Karpas-422 (cell line): ENCODE measurements at regions not wholly inside any gene's neighbourhood (a gene's known extent, or its start where the extent isn't known, plus 50 kb on each side); places are given as distances from the start of the nearest gene placed in this dataset.
"Not testable (repeated sequence)": the region's sequence is repeated elsewhere in the genome, so short reads cannot be mapped to it uniquely, and the experiment has no call there.

Experiments used
- DNase-seq: peaks from one replicate; pipeline ENCODE4 v3.0.0-alpha.2; 2015
- H2AFZ ChIP-seq: fragments of 200-600 bp; sonication (generic); 2 replicates; pipeline ENCODE4 v1.6.1; 2014; ENCODE audit warnings: antibody characterized with exemption, low read length, mixed read lengths
- H3K27ac ChIP-seq: fragments of 200-600 bp; sonication (generic); 2 replicates; pipeline ENCODE4 v1.5.1; 2014; ENCODE audit warnings: mild to moderate bottlenecking, low read length, moderate library complexity
- H3K27me3 ChIP-seq: fragments of 200-600 bp; sonication (generic); 2 replicates; pipeline ENCODE4 v1.6.1; 2014; ENCODE audit warnings: low read length, mixed read lengths
- H3K36me3 ChIP-seq: fragments of 200-600 bp; sonication (generic); 2 replicates; pipeline ENCODE4 v1.6.1; 2014; ENCODE audit warnings: low read length, mixed read lengths; ENCODE audit not compliant: insufficient read depth
- H3K4me1 ChIP-seq: fragments of 200-600 bp; sonication (generic); 2 replicates; pipeline ENCODE4 v1.6.1; 2014; ENCODE audit warnings: mild to moderate bottlenecking, low read length, mixed read lengths
- H3K4me2 ChIP-seq: fragments of 200-600 bp; sonication (generic); 2 replicates; pipeline ENCODE4 v1.6.1; 2014; ENCODE audit warnings: low read length, low read depth, mild to moderate bottlenecking; ENCODE audit not compliant: poor library complexity, severe bottlenecking
- H3K4me3 ChIP-seq: fragments of 200-600 bp; sonication (generic); 2 replicates; pipeline ENCODE4 v1.5.1; 2014; ENCODE audit warnings: mild to moderate bottlenecking, antibody characterized with exemption, low read length, mixed read lengths
- H3K79me2 ChIP-seq: fragments of 200-600 bp; sonication (generic); 2 replicates; pipeline ENCODE4 v1.6.1; 2014; ENCODE audit warnings: mild to moderate bottlenecking, low read length, mixed read lengths
- H3K9ac ChIP-seq: fragments of 200-600 bp; sonication (generic); 2 replicates; pipeline ENCODE4 v1.6.0; 2014; ENCODE audit warnings: low read length
- H3K9me2 ChIP-seq: fragments of 200-600 bp; sonication (generic), shearing (Covaris generic); replicated peaks from 2 replicates; pipeline ENCODE4 v1.6.0; 2014; ENCODE audit warnings: mild to moderate bottlenecking, low read length, moderate library complexity; ENCODE audit not compliant: insufficient read depth
- H3K9me3 ChIP-seq: fragments of 300-700, 200-600 bp; sonication (generic); 2 replicates; pipeline ENCODE4 v1.6.1; 2014; ENCODE audit warnings: low read length, mixed read lengths
- H4K20me1 ChIP-seq: fragments of 200-600 bp; sonication (generic); 2 replicates; pipeline ENCODE4 v1.6.1; 2014; ENCODE audit warnings: mild to moderate bottlenecking, antibody characterized with exemption, low read length, low read depth; ENCODE audit not compliant: insufficient read depth

DNA sequence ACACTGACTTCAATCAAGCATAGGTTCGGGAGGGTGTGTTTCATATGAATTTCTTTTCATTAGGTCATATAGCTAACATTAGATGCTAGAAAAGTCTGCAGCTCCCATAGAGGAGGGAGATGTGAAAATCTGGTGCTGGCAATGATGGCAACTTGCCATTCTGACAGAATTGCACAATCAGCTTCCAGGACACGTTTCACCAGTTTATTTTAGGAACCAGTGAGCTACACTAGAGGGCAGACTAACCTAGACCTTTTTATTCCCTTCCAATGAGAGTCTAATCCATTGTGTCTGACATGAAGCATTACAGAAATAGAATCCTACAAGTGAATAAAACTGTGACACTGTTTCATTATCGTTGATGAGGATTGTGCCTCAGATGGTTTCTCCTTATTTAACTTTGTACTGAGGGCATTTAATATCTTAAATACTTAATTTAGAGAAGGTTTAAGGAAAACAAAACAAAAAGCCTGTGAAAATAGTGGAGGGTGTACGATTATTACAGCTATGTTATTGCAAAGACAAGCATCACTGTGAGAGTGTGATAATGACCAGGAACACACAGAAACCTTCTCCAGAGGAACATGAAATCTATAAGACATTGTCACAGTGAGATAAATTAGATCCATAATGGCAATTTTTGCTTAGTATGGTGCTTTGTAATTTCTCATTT lies 363.3 kb upstream of the RPS23 start:
- Histone ChIP-seq H3K36me3 (no peaks in the 10 kb centered on the region), H3K27ac (no peak overlapping the region), H3K9ac (no peak overlapping the region), H3K4me3 (no peak overlapping the region), H2AFZ (no peak overlapping the region), H3K4me1 (peaks cover 11% of the 10 kb centered on the region), H3K9me2 (no peaks in the 10 kb centered on the region), H4K20me1 (no peaks in the 10 kb centered on the region), H3K9me3 (no peaks in the 10 kb centered on the region), H3K79me2 (no peaks in the 10 kb centered on the region), H3K4me2 (no peak overlapping the region), H3K27me3 (no peaks in the 10 kb centered on the region)
- DNase-seq, result peak; percentile 78

- Histone ChIP-seq H3K9ac (no peak overlapping the region), H2AFZ (no peak overlapping the region), H3K79me2 (no peaks in the 10 kb centered on the region), H4K20me1 (no peaks in the 10 kb centered on the region), H3K9me2 (no peaks in the 10 kb centered on the region), H3K27ac (no peak overlapping the region), H3K36me3 (no peaks in the 10 kb centered on the region), H3K4me1 (peaks cover 9% of the 10 kb centered on the region), H3K27me3 (no peaks in the 10 kb centered on the region), H3K4me2 (no peak overlapping the region), H3K9me3 (no peaks in the 10 kb centered on the region), H3K4me3 (no peak overlapping the region)
- no peak for DNase-seq
Observed at GRCh38 chr5:82640916-82641315, 362.8 kb upstream of the RPS23 start.

DNA sequence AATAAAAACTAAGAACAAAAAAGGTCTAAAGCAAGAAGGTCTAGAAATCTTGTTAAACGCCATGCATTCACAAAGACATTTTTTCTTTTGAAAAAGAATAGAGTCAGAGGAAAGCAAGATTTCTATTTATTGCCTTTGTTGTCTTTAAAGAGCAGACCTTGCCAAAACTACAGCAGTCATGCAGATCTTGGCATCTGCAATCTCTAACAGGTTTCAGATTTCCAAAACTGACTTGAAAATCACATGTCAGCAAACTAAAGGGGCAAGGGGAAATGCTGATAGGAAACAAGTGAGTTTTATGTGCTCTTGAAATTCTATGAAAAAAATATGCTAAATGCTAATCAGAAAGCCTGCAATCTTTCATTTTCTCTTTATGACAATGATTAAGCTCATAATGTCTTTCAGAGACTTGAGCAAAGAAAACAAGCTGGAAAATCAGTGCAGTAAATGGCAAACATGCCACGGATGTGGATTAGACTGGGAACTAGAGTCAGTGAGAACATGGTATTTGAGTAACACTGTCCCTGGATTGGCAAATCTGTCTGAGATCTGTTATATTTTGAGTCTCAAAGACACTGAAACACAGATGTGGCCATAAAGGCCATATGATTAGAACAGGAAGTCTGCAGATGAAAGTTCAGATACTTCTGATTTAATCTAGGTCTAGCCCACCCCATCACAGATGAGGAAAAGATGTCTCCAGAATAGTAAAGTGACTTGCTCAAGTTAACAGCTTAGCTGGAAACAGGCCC lies 361.4 kb upstream of the RPS23 start:
- Histone ChIP-seq H3K9me3 (no peaks in the 10 kb centered on the region), H3K9ac (no peak overlapping the region), H3K36me3 (no peaks in the 10 kb centered on the region), H3K27ac (no peak overlapping the region), H3K4me1 (peaks cover 3% of the 10 kb centered on the region), H3K9me2 (no peaks in the 10 kb centered on the region), H3K27me3 (no peaks in the 10 kb centered on the region), H3K4me2 (no peak overlapping the region), H2AFZ (no peak overlapping the region), H4K20me1 (no peaks in the 10 kb centered on the region), H3K4me3 (no peak overlapping the region), H3K79me2 (no peaks in the 10 kb centered on the region)
- no peak for DNase-seq

- no peaks in the 10 kb centered on the region for H3K36me3 ChIP-seq
- H3K4me2 ChIP-seq, result no peak overlapping the region
- no peak for DNase-seq
- no peaks in the 10 kb centered on the region for H3K9me2 ChIP-seq
- H2AFZ ChIP-seq, result no peak overlapping the region
- H3K9ac ChIP-seq, result no peak overlapping the region
- no peaks in the 10 kb centered on the region for H3K27me3 ChIP-seq
- no peaks in the 10 kb centered on the region for H4K20me1 ChIP-seq
- no peaks in the 10 kb centered on the region for H3K79me2 ChIP-seq
- no peaks in the 10 kb centered on the region for H3K4me1 ChIP-seq
- no peak overlapping the region for H3K27ac ChIP-seq
- H3K9me3 ChIP-seq, result no peaks in the 10 kb centered on the region
- H3K4me3 ChIP-seq, result no peak overlapping the region
Observed at GRCh38 chr5:82636591-82636990, 358.4 kb upstream of the RPS23 start.

DNA sequence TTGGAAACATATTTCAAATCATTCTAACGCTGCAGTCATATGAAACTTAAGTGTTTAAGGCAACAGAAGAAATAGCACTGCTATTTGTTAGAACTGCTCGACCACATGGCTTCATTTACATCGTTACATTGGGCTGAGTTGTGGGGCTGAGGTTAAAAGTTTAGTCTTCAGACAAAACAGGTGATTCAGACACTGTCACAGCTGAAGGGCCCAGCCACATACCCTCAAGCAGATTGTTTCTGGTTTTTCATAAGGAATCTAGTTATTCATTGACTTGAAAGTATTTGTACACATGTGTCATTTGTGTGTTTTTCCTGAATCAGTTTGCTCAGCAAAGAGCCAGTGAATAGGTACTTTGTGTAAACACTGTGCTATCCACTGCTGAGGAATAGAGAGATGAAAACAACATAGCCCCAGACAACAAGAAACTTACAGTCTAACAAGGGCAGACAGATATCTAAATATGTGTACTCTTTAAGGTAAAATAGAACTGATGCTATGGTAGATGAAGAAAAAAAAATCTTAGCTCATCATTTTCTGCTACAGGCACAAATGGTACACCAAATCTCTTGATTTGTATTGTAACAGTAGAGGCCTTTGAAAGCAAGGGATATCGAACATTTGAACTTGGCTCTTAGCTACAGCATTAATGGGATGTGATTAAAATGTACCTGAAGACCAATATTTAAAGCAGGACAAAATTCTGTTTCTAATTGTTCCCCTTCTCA lies 357.6 kb upstream of the RPS23 start:
- H3K27ac ChIP-seq, result no peak overlapping the region
- H3K9me3 ChIP-seq, result no peaks in the 10 kb centered on the region
- H3K36me3 ChIP-seq, result no peaks in the 10 kb centered on the region
- H3K9me2 ChIP-seq, result no peaks in the 10 kb centered on the region
- H3K4me3 ChIP-seq, result no peak overlapping the region
- no peaks in the 10 kb centered on the region for H3K4me1 ChIP-seq
- H3K27me3 ChIP-seq, result no peaks in the 10 kb centered on the region
- no peak overlapping the region for H2AFZ ChIP-seq
- no peaks in the 10 kb centered on the region for H3K79me2 ChIP-seq
- H3K9ac ChIP-seq, result no peak overlapping the region
- no peaks in the 10 kb centered on the region for H4K20me1 ChIP-seq
- no peak for DNase-seq
- no peak overlapping the region for H3K4me2 ChIP-seq

GRCh38 chr5:82628364-82628910 lies 350.3 kb upstream of the RPS23 start:
- no peak overlapping the region for H2AFZ ChIP-seq
- no peaks in the 10 kb centered on the region for H3K9me3 ChIP-seq
- no peaks in the 10 kb centered on the region for H4K20me1 ChIP-seq
- no peaks in the 10 kb centered on the region for H3K79me2 ChIP-seq
- no peak overlapping the region for H3K4me2 ChIP-seq
- no peaks in the 10 kb centered on the region for H3K9me2 ChIP-seq
- no peak overlapping the region for H3K9ac ChIP-seq
- H3K4me3 ChIP-seq, result no peak overlapping the region
- no peak overlapping the region for H3K27ac ChIP-seq
- no peaks in the 10 kb centered on the region for H3K4me1 ChIP-seq
- no peak for DNase-seq
- no peaks in the 10 kb centered on the region for H3K36me3 ChIP-seq
- H3K27me3 ChIP-seq, result no peaks in the 10 kb centered on the region

DNA sequence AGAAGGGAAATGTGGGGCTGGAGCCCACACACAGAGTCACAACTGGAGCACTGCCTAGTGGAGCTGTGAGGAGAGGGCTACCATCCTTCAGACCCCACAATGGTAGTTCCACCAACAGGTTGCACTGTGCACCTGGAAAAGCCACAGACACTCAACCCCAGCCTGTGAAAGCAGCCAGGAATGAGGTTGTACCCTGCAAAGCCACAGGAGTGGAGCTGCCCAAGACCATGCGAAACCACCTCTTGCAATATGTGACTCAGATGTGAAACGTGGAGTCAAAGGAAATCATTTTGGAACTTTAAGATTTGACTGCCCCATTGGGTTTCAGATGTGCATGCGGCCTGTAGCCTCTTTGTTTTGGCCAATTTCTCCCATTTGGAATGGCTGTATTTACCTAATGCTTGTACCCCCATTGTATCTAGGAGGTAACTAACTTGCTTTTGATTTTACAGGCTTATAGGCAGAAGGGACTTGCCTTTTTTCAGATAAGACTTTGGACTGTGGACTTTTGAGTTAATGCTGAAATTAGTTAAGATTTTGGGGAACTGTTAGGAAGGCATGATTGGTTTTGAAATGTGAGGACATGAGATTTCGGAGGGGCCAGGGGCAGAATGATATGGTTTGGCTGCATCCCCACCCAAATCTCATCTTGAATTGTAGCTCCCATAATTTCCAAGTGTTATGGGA lies 348.9 kb upstream of the RPS23 start:
- not testable (repeated sequence) for H3K9me3 ChIP-seq, H3K36me3 ChIP-seq, H3K4me3 ChIP-seq, H3K9me2 ChIP-seq, H3K4me2 ChIP-seq, H3K9ac ChIP-seq, H3K4me1 ChIP-seq, H4K20me1 ChIP-seq, H3K27ac ChIP-seq, DNase-seq, H3K79me2 ChIP-seq, H3K27me3 ChIP-seq, H2AFZ ChIP-seq

- H3K27me3 ChIP-seq, DNase-seq, H3K9me3 ChIP-seq, H3K4me3 ChIP-seq, H3K4me2 ChIP-seq, H3K79me2 ChIP-seq, H3K9ac ChIP-seq, H3K9me2 ChIP-seq, H3K4me1 ChIP-seq, H3K36me3 ChIP-seq, H3K27ac ChIP-seq, H4K20me1 ChIP-seq, H2AFZ ChIP-seq: not testable (repeated sequence)
Observed at GRCh38 chr5:82626012-82626411, 347.9 kb upstream of the RPS23 start.
